ENCODE measurements at regions not wholly inside any gene's neighbourhood (a gene's known extent, or its start where the extent isn't known, plus 50 kb on each side); places are given as distances from the start of the nearest gene placed in this dataset.

- Histone ChIP-seq H3K4me1 (ENCODE audit: control insufficient read depth, insufficient read depth, low read length) (no peaks in the 10 kb centered on the region), H3K4ac (ENCODE audit: low read depth, low read length) (no peak overlapping the region), H3K4me2 (ENCODE audit: low read depth, low read length) (no peak overlapping the region), H3K4me3 (ENCODE audit: insufficient read depth, low read depth, low read length) (no peak overlapping the region), H2BK20ac (ENCODE audit: low read depth, low read length) (no peak overlapping the region), H2AK9ac (replicated peaks; ENCODE audit: low read depth, low read length, poor library complexity) (no peak overlapping the region), H3K18ac (ENCODE audit: low read depth, low read length) (no peak overlapping the region), H3K27me3 (ENCODE audit: control insufficient read depth, insufficient read depth, low read length) (no peaks in the 10 kb centered on the region), H2AFZ (replicated peaks; ENCODE audit: low read length, poor library complexity) (no peak overlapping the region), H2AK5ac (ENCODE audit: low read depth, low read length) (no peak overlapping the region), H2BK120ac (ENCODE audit: low read depth, low read length) (no peak overlapping the region), H4K8ac (ENCODE audit: low read depth in 2 of 2, low read length in 2 of 2) (no peak overlapping the region), H3K9me3 (ENCODE audit: control insufficient read depth, insufficient read depth, low read length) (peaks cover 5% of the 10 kb centered on the region), H3K79me1 (ENCODE audit: low read depth in 1 of 2, low read length in 2 of 2) (no peaks in the 10 kb centered on the region), H2BK15ac (ENCODE audit: low read depth, low read length) (no peak overlapping the region), H4K5ac (ENCODE audit: low read depth, low read length) (no peak overlapping the region), H3K23ac (ENCODE audit: low read depth, low read length) (no peak overlapping the region), H2BK5ac (ENCODE audit: low read depth, low read length, poor library complexity, severe bottlenecking) (no peak overlapping the region), H3K36me3 (ENCODE audit: control insufficient read depth, insufficient read depth, low read length) (no peaks in the 10 kb centered on the region), H4K91ac (ENCODE audit: insufficient read depth, low read depth, low read length) (no peak overlapping the region), H3K14ac (replicated peaks; ENCODE audit: low read depth, low read length) (no peak overlapping the region), H4K20me1 (ENCODE audit: insufficient read depth, low read length) (no peaks in the 10 kb centered on the region), H3K9ac (ENCODE audit: low read depth, low read length) (no peak overlapping the region), H3K9me1 (ENCODE audit: insufficient read depth, low read length) (no peaks in the 10 kb centered on the region), H3K27ac (ENCODE audit: insufficient read depth, low read length) (no peak overlapping the region), H3K56ac (ENCODE audit: extremely low read depth, insufficient read depth, low read length) (no peak overlapping the region)
- in situ Hi-C loops (cut with MboI; ENCODE audit: low sequenced_read_pairs) (no loop called here), dilution Hi-C loops (cut with HindIII; ENCODE audit: low sequenced_read_pairs, unreplicated experiment) (no loop called here), intact Hi-C loops (cut with micrococcal nuclease) (no loop called here)
- BruUV-seq (replicated peaks) = no TSS peak
- DNase-seq (no peak), ATAC-seq (ENCODE audit: low read depth) (no peak)
- POLR2A ChIA-PET (ENCODE audit: unreplicated experiment) = no interaction called here
- TF ChIP-seq FOS (IDR thresholded peaks at IDR 0.05; ENCODE audit: low read depth, low read length) (no peak), NFE2L2 (IDR thresholded peaks at IDR 0.05; ENCODE audit: low read depth, low read length) (no peak), POLR2A (IDR thresholded peaks at IDR 0.05; ENCODE audit: low read depth, low read length) (no peak), MXI1 (IDR thresholded peaks at IDR 0.05; ENCODE audit: borderline replicate concordance, low read depth, low read length) (no peak), MAZ (IDR thresholded peaks at IDR 0.05; ENCODE audit: borderline replicate concordance, low read depth, low read length) (no peak), SMC3 (IDR thresholded peaks at IDR 0.05; ENCODE audit: low read depth, low read length) (no peak), CHD1 (IDR thresholded peaks at IDR 0.05; ENCODE audit: low read depth, low read length) (no peak), RCOR1 (IDR thresholded peaks at IDR 0.05; ENCODE audit: insufficient replicate concordance, low read length) (no peak), BHLHE40 (IDR thresholded peaks at IDR 0.05; ENCODE audit: low read depth, low read length) (no peak), MAFK (IDR thresholded peaks at IDR 0.05; ENCODE audit: low read depth, low read length) (no peak), RFX5 (IDR thresholded peaks at IDR 0.05; ENCODE audit: low read depth, low read length) (no peak)
- TF ChIP-seq, protein P1, sequence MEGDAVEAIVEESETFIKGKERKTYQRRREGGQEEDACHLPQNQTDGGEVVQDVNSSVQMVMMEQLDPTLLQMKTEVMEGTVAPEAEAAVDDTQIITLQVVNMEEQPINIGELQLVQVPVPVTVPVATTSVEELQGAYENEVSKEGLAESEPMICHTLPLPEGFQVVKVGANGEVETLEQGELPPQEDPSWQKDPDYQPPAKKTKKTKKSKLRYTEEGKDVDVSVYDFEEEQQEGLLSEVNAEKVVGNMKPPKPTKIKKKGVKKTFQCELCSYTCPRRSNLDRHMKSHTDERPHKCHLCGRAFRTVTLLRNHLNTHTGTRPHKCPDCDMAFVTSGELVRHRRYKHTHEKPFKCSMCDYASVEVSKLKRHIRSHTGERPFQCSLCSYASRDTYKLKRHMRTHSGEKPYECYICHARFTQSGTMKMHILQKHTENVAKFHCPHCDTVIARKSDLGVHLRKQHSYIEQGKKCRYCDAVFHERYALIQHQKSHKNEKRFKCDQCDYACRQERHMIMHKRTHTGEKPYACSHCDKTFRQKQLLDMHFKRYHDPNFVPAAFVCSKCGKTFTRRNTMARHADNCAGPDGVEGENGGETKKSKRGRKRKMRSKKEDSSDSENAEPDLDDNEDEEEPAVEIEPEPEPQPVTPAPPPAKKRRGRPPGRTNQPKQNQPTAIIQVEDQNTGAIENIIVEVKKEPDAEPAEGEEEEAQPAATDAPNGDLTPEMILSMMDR (conservative IDR thresholded peaks at IDR 0.05; ENCODE audit: low read depth, low read length) = no peak
- CTCF ChIA-PET = no interaction called here
Measured at GRCh38 chr7:96855139-96855538, 145.5 kb upstream of the SEM1 start.
